T-helper 2 cell (primary cell): ENCODE measurements at regions not wholly inside any gene's neighbourhood (a gene's known extent, or its start where the extent isn't known, plus 50 kb on each side); places are given as distances from the start of the nearest gene placed in this dataset.

Experiments
- DNase-seq, 5 experiments: peaks; one replicate each; pipeline versions ENCODE4 v3.0.0 to v3.0.0-alpha.2; 2012 to 2022

DNA sequence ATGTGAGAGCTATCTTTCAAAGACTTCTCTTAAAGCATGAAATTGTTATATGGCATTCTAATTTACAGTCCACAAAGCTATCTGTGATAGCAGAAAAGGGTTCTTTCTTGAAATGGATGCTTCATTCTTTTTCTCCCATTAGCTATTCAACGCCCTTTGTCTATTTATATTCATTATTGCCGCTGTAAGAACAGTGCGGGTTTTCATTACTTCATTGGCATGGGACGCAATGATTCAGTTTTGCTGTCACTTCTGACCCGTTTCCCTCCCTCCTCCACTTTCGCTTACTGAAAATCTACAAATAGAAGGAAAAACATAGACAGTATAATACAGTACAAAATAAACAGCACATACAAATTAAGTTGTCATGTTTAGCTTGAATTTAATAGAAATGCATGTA lies 394.6 kb downstream of the PCDH7 start:
- no peak for DNase-seq

DNA sequence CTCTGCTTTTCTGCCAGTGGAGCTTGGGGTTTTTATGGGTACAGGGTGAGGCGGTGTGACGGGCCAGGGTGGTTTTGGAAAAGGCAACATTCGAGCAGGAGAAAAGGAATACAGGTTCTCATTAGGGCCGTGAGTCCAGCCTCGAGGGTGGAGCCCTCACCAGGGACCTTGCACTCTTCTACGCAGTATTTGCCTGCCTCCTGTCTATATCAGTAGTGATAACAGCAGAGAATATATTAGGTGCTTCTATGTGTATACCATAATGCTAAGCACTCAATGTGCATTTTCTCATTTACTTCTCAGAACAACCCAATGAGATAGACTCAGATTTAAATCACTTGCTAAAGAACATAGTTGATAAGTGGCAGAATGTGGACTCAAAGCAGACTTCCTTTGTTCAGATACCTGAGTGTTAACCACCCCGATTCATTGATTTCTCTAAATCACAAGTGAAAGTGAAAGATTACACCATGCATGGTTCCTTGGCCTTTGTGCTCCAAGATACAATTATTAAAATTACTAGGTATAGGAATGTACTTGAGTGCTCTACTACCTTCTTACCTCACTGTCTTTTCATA lies 403.9 kb downstream of the PCDH7 start:
- DNase-seq = no peak

DNA sequence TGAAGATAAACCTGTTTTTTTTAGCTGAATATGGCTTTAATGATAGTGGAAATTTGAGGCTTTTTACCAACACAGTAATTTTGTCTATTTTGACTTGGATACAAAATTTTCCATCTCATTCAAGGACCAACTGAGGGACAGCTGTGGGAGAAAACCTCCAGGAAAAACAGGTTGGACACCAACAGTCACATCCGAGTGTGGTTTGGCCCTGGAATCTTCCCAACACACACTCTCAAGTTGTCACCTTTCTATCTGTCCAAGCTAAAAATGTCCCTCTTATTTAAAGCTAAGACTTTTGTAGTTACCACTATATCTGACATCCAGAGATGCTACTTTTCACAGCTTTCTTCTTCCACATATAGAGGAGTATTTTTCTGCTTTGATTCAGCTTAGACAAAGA lies 404.9 kb downstream of the PCDH7 start:
- no peak for DNase-seq

DNA sequence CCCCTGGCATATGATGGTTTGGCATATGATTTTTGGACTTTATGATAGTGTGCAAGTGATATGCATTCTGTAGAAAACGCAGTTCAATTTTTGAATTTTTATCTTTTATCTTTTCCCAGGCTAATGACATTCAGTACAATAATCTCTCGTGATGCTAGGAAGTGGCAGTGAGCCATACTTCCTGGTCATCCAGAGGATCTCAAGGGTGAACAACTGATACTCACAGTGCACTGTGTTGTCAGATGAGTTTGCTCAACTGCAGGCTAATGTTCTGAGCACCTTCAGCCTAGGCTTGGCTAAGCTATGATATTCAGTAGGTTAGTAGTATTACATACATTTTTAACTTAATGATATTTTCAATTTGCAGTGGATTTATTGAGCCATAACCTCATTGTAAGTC lies 405.3 kb downstream of the PCDH7 start:
- no peak for DNase-seq

DNA sequence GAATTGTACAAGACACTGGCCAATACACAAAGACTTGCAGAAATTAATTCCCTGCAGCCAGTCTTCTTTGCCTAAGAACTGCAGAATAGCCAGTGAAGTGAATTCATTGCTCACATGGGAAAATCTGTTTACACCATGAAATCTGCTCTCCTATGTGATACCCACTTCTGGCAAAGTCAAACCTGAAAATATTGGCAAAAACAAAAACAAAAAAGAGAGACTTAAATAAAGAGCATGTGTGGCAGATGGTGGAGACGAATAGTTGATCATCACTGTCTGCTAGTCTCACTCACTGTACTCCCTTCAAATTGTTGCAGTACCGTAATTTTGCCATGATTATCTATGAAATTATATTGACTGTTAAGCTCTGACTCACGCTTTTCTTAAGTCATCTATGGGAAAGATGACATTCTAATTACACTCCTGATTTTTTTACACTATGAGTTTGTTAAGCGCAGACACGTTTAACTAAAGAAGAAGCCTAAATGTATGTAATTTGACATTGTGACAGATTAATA lies 406.8 kb downstream of the PCDH7 start:
- no peak for DNase-seq

DNA sequence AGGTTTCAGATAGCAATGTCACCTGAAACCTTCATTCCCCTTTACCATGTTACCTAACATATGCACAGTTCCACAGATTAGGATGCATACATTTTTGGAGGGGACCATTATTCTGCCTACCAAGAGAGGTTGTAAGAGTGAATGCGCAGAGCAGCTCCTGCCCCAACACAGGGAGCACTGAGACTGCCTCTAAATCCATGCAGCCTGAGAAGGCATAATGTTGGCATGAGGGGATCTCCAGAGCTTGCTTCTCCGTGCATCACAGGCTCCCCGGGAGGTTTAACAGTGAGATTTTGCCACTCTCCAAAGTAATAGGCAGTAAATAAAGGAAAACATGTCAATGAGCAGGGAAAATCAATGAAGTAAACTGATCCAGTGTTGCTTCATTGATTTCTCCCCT lies 410.8 kb downstream of the PCDH7 start:
- no peak for DNase-seq

DNA sequence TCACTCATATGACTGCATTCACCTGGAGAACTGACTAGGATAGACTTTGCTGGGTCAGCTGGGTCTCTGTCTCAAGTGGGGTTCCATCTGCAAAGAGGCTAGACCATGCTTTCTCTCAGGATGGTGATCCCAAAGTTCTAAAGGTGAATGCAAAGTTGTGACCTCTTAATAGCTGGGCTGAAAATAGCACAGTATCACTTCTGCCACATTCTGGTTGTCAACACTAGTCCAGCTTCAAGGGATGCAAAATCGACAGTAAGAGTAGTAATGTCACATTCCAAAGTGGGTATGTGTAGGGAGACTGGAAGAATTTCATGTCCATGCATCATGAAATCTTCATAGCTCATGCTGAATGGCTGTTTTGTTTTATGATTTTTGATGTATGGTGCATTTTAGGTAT lies 414.6 kb downstream of the PCDH7 start:
- no peak for DNase-seq

DNA sequence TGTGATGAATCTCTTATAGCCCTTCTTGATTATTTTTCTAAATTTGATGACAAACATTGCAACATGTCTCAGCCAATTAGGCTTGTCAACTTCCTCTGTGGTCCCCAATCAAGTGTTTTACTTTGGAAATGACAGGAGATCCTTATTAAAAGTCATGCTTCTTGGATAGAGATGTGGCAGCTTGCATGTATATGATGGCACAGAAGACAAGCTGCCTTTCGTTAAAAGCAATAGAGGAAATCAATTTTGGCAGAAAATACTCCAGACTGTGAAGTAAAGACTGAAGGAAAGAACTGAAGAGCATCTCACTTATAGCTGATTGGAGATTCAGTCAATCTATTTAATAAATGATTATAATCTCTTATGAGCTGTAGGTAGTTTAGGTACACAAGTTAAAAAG lies 419.6 kb downstream of the PCDH7 start:
- DNase-seq = no peak

DNA sequence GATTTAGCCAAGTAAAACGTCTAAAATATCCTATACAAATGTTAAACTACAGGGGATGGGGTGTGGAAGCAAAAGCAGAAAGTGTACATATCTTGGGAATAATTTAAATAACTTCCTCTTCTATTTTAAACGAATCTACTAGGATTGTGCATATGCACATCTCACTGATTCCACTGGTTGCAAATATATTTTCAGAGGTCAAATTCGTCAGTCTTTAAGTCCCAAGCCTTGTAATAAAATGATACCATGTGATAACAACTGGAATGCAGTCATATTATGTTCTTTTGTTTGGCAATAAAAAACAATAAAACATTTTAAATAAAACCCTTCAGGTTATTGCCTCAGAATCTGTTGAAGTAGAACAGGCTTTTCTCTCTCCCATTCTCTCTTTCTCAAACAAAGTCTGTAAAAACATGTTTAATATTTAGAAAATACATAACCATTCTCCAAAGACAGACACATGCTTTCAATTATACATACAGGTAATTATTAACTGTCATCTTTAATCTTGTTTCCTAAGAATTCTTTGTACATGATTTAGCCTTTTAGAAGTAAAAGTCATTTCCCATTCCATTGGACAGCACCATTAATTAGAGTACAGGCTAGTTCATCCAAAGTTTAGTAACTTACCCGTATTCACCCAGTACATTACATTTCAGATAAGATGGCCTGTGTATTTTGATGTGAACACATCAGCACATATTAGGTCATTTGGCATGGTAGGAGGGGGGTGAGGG lies 421.1 kb downstream of the PCDH7 start:
- no peak for DNase-seq

DNA sequence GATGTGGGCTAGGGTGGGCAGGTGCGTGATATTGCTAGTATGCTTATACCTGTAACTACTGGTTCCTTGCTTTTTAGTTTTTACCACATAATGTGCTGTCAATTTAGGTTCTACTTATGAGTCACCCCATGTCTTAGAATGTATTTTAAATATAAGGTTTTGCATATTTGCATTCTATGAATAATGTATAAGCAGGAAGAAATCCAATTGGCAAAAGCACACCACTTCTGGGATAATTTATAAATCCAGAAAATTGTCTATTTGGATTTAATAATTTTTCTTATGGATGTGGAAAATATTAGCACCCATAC lies 421.6 kb downstream of the PCDH7 start:
- no peak for DNase-seq

DNA sequence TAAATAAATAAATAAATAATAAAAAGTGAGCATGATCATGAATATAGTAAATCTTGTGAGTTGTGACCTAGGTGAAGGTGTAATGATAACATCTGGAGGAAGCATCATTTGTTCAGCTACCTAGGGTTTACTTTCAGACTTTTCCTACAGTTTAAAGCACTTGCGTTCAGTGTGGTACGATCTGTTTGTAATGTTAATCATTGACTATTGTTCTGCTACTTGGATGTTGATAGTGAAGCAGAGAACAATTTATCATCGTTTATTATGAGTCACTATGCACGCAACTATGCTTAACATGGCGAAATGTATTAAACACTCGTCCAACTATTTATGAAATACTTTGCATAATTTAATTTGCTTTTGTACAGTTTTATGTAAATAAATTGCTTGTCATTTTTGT lies 426.2 kb downstream of the PCDH7 start:
- DNase-seq = no peak

DNA sequence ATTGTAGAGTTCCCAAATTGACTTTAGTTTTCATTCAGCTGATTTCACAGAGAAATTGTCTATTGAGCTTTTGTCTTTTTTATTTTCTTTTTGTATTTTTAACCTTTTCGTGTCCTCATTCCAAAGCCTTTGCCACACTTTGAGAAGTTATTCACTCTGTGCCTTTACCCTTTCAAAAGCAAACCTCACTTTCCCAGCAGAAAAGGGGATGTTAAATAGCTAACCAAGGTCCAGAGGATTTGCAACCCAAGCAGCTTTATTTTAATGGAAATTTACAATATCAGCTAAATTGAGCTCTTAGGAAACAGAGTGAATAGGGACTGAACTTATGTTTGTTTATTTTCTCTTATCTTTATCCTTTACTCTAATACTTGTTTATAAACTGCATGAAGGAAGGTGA lies 428.8 kb downstream of the PCDH7 start:
- no peak for DNase-seq

DNA sequence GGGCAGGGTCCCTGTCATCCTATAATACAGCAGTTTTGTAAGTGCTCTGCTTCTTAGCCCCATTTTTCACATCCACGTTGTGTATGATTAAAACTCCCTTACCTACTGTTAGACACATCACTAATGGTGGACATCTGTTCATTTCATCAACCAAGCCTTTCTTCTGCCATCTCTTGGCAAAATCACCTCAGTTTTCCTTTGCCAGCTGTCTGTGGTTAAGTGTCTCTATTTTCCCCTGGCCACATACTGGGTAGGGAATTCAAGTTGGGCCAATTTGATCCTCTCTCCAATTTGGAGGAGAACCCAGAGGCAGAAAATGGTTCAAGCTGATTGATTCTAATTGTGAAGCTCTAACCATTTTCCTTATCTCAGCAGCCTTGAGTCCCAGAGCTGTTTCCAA lies 436.1 kb downstream of the PCDH7 start:
- no peak for DNase-seq

DNA sequence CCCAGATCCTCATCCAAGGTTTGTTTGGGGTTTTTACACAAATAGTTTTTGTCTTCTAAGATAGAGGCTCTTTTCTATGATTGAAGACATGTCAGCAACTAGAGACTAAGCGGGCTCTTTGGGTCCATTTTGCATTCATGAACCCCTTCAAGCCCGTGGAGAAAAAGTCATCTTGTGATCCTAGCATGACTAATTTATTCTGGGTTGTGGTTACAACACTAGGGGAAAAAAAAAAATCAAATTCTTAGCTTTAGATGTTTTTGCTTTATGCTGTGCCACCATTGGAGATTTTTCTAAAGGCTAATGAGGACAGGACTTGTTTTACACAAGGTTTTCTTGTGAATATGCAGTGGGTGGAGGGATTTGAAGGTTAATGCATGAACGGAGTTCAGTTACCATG lies 440.0 kb downstream of the PCDH7 start:
- no peak for DNase-seq

DNA sequence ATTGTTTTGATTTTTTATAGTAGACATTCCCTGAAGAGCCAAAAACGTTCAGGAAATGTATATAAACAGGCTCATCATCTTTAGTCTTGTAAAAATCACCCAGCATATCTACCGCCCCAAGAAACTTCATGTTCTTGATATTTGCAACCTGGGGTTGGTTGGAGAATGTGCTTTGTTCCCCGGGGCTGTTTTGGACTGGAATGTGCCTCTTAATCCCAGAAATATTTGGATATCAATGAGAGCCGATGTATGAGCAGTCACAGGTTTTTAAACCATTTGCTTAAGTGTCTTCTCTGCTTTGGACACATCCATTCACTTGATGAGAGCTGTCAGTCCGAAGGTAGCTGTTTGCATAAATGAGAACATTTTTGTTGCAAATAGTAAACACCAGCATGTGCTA lies 449.7 kb downstream of the PCDH7 start:
- no peak for DNase-seq

DNA sequence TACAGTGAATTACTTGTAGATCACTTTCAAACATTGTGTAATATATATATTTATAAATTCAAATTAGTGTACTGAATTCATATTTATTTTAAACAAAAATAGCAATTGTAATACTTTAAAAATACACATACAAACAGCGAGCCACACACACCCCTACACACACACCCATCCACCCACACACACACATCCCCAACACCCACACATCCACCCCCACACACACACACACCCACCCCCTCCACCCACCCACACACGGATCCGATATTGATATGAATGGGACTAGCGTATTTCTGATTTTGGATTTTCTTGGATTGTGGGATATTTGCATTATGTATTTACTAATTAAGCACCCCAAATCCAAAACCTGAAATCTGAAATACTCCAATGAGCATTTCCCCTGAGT lies 451.2 kb downstream of the PCDH7 start:
- no peak for DNase-seq

DNA sequence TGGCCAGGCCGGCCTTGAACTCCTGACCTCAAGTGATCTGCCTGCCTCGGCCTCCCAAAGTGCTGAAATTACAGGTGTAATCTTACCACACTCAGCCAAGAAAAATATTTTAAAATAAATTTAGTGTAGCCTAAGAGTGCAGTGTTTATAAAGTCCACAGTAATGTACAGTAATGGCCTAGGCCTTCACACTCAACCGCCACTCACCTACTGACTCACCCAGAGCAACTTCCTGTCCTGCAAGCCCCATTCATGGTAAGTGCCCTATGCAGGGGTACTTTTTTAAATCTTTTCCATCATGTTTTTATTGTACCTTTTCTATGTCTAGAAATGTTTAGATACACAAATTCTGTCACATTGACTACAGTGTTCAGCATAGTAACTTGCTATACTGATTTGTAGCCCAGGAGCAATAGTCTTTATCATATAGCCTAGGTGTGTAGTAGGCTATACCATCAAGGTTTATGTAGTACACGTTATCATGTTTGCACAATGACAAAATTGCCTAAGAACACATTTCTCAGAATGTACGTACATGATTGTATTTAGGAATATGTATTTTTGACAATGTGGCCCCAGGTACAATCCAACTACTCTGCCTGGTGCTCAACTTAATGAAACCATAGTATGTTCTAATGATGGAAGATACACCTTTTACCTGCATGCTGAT lies 455.2 kb downstream of the PCDH7 start:
- DNase-seq = no peak

DNA sequence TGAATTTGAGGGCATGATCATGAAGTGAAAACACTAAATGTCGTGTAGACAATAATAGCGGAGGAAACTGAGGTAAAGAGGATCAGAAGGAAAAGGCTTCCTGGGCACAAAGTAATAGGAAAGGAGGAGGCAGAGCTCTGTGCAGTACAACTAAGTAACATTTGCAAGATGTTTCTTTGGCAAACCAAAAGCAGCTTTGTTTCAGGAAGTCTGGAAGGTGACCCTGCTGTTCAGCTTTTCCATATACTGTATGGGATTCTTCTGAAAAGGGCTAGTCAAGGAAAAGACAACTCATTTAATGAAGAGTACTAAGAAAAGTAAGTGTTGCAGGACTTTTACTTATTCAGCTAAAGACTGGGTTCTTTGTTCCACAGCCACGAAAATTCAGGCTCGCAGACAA lies 463.1 kb downstream of the PCDH7 start:
- no peak for DNase-seq

DNA sequence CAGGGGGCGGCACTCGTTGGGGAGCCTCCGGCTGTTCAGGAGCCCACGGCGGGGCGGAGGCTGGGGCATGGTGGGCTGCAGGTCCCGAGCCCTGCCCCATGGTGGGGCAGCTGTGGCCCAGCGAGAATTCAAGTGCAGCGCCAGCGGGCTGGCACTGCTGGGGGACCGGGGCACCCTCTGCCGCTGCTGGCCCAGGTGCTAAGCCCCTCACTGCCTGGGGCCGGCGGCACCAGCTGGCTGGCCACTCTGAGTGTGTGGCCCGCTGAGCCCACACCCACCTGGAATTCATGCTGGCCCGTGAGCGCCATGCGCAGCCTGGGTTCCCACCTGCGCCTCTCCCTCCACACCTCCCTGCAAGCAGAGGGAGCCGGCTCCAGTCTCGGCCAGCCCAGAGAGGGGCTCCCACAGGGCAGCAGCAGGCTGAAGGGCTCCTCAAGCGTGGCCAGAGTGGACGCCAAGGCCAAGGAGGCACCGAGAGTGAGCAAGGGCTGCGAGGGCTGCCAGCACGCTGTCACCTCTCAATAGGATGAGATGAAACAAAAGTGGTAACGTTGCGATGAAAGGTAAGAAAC lies 464.9 kb downstream of the PCDH7 start:
- DNase-seq = no peak

DNA sequence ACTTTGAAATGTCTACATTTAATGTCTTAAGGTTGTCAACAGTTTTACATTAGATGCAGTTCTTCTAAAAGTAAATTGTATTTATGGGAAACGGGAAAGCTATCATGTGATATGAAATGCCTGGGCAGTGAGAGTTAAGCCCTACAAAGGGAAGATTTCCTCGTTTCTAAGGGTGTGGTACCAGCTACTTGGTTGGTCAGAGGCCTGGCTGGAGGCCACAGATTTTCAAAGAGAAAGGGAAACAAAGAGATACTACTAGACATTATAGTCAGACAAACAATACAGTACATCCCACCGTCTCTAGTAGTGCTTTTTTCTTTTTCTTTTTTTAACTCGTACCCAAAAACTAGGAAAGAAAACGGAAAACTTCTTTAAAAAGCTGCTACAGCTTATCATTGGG lies 467.8 kb downstream of the PCDH7 start:
- no peak for DNase-seq

DNA sequence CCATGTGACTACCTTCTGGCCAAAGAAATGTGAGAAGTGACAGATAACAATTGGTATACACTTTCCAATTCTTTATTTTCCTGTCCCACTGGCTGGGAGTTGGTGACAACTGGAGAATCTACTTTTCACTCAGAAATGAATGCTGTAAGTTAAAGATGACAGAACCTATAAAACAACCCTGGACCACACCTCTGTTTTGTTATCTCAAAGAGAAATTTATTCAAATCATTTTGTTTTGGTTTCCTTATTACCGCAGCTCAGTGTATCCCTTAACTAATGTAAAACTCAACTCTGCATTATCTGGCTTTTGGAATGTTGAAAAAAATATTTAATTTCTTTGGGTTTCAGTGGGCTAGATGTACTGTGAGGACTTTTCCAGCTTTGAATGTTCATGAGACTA lies 469.8 kb downstream of the PCDH7 start:
- no peak for DNase-seq

DNA sequence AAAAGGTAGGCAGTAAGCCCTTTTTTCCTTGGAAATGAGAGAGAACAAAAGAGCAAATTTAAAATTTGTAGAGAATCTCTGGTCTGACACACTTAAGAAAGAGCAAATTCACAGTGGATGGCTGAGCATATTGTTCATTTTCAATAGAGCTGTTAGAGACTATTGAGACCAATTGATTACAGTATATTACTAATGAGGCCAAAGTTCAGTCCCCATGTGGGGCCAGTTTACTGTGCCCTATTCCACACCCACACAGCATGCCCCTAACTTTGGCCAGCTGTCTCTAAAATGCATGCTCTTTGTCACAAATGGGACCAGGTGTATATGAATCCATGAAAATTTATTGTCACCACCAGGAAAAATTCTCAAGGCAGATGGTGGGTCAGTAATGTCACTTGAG lies 470.5 kb downstream of the PCDH7 start:
- DNase-seq = no peak

DNA sequence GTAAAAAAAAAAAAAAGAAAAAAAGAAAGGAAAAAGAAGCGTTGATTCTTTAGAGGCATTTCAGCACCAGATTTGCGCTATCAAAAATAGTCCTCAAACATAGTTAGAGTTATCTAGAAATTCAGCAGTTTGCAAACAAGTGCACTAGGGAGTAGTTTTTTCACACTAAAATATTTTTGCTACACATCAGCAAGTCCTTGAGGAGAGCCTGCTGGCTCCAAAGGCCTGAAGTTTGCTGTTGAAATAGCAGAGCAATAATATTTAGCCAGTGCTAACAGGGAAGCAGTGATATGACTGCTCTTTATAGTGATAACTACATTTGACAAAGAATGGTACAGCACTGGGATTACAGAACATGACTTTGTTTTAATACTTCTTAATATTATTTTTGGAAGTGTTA lies 472.2 kb downstream of the PCDH7 start:
- DNase-seq = no peak

DNA sequence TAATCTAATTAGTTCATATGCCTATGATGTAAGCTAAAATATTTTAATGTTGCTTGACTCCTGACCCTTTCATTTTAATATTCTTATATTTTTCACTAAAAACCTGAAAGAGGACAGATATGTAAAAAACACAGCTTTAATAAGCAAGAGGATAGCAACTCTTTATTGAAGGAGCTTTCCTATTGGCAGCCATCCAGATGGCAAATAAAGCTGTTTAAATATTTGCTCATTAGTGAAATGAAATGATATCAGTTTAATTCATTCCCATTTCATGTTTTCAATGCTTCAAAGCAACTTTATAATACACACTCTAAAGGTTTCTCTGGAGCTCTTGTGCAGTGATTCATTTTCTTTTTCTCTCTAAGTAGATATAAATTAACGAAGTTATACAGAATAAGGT lies 473.4 kb downstream of the PCDH7 start:
- no peak for DNase-seq
